OCI-LY1 (cell line): ENCODE measurements at regions not wholly inside any gene's neighbourhood (a gene's known extent, or its start where the extent isn't known, plus 50 kb on each side); places are given as distances from the start of the nearest gene placed in this dataset.

Source experiments
- EZH2 ChIP-seq: fragments of 200-600 bp; sonication (generic), shearing (Covaris generic); IDR thresholded peaks from 2 replicates; pipeline ENCODE4 v1.8.0; 2017; ENCODE audit warnings: borderline replicate concordance, mixed run types, mild to moderate bottlenecking, antibody characterized with exemption, low read length, moderate library complexity, mixed read lengths
- TF ChIP-seq, protein P1 (sequence below): fragments of 200-600 bp; sonication (generic), shearing (Covaris generic); IDR thresholded peaks from 2 replicates; pipeline ENCODE4 v1.5.1; 2017; ENCODE audit warnings: mild to moderate bottlenecking, antibody characterized with exemption, low read length, moderate library complexity, mixed read lengths

DNA sequence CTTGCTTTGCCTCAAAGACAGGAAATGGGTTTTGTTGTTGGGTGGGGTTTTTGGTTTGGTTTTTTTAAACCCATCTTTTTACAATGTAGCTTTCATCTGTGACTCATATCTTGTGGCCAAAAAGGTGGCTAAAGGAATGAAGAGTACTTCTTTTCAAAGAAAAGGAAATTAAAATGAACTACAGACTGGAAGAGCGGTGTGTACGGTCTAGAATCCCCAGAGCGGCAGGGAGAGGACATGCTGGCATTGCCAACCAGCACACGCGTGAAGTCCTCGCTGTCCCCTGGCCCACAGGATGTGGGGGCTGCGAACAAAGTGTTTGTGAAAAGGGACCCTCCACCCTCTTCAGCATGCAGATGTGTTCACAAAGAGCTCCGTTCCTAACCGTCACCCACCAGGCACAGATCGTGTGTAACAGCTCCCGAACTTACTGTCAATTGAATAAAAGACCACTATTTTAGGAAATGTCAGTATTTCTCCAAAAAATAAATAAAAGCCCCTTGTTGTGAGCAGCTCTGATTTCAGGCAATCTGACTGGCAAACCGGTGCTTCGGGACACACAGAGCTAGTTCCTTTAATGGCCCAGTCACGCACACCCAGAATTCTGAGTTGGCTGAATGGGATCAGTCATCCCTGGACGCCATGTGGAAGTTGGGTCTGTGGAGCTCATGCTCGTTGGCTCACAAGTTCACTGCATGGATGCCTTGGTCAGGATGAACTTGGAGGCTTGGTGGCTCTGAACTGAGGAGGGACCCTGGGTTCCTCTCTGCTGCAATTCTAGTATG is 602.9 kb downstream of the NPHP4 start:
- TF ChIP-seq EZH2, result no peak
- TF ChIP-seq, protein P1, sequence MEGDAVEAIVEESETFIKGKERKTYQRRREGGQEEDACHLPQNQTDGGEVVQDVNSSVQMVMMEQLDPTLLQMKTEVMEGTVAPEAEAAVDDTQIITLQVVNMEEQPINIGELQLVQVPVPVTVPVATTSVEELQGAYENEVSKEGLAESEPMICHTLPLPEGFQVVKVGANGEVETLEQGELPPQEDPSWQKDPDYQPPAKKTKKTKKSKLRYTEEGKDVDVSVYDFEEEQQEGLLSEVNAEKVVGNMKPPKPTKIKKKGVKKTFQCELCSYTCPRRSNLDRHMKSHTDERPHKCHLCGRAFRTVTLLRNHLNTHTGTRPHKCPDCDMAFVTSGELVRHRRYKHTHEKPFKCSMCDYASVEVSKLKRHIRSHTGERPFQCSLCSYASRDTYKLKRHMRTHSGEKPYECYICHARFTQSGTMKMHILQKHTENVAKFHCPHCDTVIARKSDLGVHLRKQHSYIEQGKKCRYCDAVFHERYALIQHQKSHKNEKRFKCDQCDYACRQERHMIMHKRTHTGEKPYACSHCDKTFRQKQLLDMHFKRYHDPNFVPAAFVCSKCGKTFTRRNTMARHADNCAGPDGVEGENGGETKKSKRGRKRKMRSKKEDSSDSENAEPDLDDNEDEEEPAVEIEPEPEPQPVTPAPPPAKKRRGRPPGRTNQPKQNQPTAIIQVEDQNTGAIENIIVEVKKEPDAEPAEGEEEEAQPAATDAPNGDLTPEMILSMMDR, result no peak
